HG03558 (cell line): ENCODE measurements at regions not wholly inside any gene's neighbourhood (a gene's known extent, or its start where the extent isn't known, plus 50 kb on each side); places are given as distances from the start of the nearest gene placed in this dataset.
"Not testable (repeated sequence)": the region's sequence is repeated elsewhere in the genome, so short reads cannot be mapped to it uniquely, and the experiment has no call there.

ENCODE experiments used
- ATAC-seq: cut with Tn5 transposase; IDR thresholded peaks from one replicate; pipeline ENCODE4 v1.9.1; 2021; ENCODE audit warnings: moderate number of reproducible peaks; ENCODE audit not compliant: unreplicated experiment; ENCODE audit errors: extremely low read depth

DNA sequence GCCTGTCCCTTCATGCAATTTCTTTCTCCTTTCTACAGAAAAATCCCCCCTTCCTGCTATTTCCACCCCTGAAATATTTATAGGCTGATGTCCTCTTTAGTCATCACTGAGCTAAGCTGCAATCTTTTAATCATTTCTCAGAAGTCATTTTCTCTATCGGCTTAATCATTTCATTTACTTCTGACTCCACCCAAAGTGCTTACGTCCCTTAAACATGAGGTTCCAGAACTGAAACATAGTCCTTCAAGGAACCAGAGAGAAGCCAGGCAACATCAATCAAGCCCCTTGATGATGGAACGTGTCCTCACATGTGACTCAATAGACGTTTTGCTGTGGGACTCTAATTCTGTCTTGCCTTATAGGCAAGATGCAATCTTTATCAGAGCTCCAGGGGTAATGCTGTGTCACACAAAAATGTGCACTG is 148.7 kb upstream of the KRR1 start:
- ATAC-seq: no peak

GRCh38 chr12:75658901-75659823 is 147.8 kb upstream of the KRR1 start:
- ATAC-seq: no peak

DNA sequence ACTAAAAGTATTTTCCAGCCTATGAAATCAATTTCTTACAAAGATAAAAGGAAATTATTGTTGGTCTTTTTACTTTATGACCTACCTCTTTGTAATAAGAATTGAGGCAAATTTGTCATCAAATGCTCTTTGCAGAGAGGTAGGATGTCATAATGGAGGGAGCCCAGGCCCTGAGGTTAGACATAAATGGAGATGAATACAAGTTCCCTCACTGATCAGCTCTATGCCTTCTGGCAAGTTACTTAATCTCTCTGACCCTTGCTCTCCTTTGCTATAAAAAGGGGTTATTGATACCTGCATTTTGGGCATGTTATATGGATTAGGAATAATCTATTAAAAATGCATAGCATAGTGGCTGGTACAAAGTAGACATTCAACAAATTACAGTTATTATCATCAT is 146.9 kb upstream of the KRR1 start:
- ATAC-seq: no peak

- ATAC-seq: no peak
These were observed 146.4 kb upstream of the KRR1 start for GRCh38 chr12:75657831-75658230.

DNA sequence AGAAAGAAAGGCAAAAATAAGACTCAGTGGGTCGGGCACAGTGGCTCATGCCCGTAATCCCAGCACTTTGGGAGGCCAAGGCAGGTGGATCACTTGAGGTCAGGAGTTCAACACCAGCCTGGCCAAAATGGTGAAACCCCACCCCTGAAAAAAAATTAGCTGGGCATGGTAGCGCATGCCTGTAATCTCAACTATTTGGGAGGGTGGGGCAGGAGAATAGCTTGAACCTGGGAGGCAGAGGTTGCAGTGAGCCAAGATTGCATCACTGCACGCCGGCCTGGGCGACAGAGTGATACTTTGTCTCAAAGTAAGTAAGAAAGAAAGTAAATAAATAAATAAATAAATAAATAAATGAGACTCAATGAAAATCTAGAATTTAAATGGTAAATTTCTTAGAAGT is 145.9 kb upstream of the KRR1 start:
- not testable (repeated sequence) for ATAC-seq

- ATAC-seq: no peak
These were observed 145.2 kb upstream of the KRR1 start for GRCh38 chr12:75656648-75657047.

DNA sequence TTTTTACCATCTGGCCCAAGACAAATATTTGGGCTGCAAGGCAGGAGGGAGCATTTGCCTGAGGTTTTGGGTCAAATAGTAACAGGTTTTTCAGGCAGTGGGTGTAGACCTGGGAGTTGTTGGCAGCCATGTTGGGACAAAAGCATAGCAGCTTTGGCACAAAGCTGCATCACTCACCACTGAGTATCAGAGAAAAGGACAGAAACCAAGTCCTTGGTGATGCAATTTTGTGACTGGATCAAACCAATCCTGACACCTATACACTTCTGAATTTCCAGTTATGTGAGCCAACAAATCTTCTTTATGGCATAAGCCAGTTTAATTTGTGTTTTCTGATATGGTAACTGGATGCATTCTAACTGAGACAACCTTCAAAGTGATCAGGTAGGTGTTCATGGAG is 144.8 kb upstream of the KRR1 start:
- no peak for ATAC-seq

- no peak for ATAC-seq
These were observed 144.0 kb upstream of the KRR1 start for GRCh38 chr12:75655315-75655806.

GRCh38 chr12:75651342-75651695 is 139.9 kb upstream of the KRR1 start:
- no peak for ATAC-seq

- no peak for ATAC-seq
These were observed 139.4 kb upstream of the KRR1 start for GRCh38 chr12:75650595-75651341.

DNA sequence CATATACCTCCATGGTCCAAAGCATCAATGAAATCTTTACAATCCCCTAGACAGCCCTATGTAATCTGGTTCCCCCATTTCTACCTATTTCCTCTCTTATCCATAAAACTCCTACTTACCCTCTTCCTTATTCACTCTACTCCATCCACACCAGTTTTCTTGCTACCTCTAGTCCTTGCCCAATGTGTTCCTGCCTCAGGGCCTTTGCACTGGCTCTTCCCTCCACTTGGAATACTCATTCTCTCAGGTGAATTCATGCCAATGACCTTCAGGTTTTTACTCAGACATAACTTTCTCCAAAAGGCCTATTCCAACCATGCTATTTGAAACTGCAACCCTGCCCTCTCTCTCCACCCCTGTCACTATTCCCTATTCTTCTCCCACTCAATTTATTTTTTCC is 138.7 kb upstream of the KRR1 start:
- no peak for ATAC-seq

DNA sequence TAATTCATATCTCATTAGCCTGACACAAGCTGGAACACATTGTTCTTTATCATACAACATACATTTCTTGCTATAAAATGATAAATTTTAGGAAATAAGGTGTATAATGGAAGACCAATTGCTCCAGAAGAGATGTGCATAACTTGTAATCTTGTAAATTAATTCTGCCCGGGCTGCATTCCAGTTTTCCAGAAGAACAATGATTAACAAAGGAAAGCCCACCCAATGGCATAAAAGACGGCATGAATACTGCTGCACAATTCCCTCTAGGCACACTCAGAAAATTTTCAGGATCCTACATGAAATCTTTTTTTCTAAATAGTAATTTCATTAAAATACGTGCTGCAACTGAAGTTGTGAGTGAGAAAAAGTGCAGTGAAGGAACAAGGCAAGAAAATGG is 137.4 kb upstream of the KRR1 start:
- ATAC-seq: no peak

DNA sequence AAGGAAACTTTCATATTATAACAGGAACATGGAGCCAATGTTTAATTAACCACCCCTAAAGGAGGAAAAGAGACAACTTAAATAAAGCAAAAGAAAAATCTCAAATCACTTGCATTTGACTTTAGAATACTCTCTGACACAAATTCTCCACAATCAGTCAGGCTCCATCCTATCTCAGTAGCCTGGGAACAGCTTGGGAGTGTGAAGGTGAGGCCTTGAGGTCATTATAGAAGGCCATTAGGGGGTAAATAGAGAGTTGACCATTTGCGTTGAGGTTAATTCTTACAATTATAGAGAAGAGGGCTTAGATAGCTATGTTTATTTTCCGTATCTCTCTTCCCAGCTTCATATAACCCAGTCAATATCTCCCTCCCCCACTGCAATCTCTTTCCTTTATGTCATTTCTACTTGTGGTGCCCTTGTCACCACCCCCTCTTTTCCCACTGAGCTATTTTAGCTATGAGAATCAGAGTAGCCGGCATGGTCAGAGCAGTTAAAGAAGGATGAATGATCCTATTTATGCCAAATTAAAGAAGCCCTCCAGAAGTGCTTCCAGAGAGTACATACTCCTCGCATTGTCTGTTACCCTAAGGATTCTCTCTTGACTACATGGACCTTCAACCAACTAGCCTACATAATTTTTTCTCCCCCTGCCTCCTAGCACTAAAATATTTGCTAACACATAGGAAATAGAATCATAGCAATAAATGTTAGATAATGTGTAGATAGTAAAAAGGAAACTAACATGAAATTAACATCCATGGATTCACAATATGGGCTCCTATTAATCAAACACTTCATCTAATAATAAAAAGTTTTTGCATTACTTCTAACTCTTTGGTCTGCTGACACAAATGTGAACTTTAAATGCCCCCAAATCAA is 135.2 kb upstream of the KRR1 start:
- no peak for ATAC-seq

GRCh38 chr12:75644472-75645072 is 133.2 kb upstream of the KRR1 start:
- no peak for ATAC-seq

- not testable (repeated sequence) for ATAC-seq
These were observed 131.7 kb upstream of the KRR1 start for GRCh38 chr12:75643119-75643518.

- ATAC-seq: no peak
These were observed 130.8 kb upstream of the KRR1 start for GRCh38 chr12:75642226-75642625.

GRCh38 chr12:75641031-75641780 is 129.8 kb upstream of the KRR1 start:
- ATAC-seq: peak; percentile 98

- ATAC-seq: no peak
These were observed 127.4 kb upstream of the KRR1 start for GRCh38 chr12:75638792-75639191.

DNA sequence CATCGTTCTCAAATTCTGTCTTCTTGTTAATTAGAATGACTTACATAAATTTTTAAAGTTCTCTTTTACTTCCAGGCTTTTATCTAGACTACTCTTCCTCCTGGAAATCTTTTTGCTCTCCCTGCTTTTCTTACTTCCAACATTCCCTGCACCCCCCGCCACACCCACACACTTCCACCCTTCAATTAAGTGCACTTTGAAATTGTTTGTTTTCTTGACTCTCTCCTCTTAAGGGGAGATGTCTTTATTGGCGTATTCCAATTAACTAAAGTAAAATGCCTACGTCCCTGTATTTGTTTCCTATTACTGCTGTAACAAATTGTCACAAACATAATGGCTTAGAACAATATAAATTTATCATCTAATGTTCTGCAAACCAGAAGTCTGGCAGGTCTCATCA is 125.2 kb upstream of the KRR1 start:
- ATAC-seq: no peak
